Sigmoid colon (tissue), 6 donors: ENCODE measurements at regions not wholly inside any gene's neighbourhood (a gene's known extent, or its start where the extent isn't known, plus 50 kb on each side); places are given as distances from the start of the nearest gene placed in this dataset.

Experiments
- DNase-seq: peaks from one replicate; pipeline ENCODE4 v3.0.0-alpha.2; 2019
- H3K27ac ChIP-seq, 4 donors: fragments of 200-600 bp; sonication (generic); one replicate each; pipeline ENCODE4 v1.5.1; 2016 to 2019; ENCODE audit warnings: mild to moderate bottlenecking in 1 of 4
- H3K27me3 ChIP-seq, 3 donors: fragments of 200-600 bp; sonication (generic); one replicate each; pipeline ENCODE4 v1.5.1; 2019; ENCODE audit warnings: mild to moderate bottlenecking in 1 of 3
- H3K36me3 ChIP-seq, 4 donors: fragments of 200-600 bp; sonication (generic); one replicate each; pipeline ENCODE4 v1.5.1; 2016 to 2019
- H3K4me1 ChIP-seq, 4 donors: fragments of 200-600 bp; sonication (generic); one replicate each; pipeline ENCODE4 v1.5.1; 2017 to 2019
- H3K4me3 ChIP-seq, 4 donors: fragments of 200-600 bp; sonication (generic); one replicate each; pipeline ENCODE4 v1.5.1; 2017 to 2019; ENCODE audit warnings: mild to moderate bottlenecking in 2 of 4, moderate library complexity in 1 of 4
- H3K9me3 ChIP-seq, 4 donors: fragments of 200-600 bp in 3 of 4; sonication (generic) in 3 of 4; one replicate each; pipeline versions ENCODE4 v1.5.1 to v1.6.1; 2013 to 2019
- EP300 ChIP-seq, 4 donors: sonication (generic); formaldehyde crosslinking; IDR thresholded peaks; one replicate each; pipeline ENCODE4 v1.6.1; 2017; ENCODE audit warnings: antibody characterized with exemption in 4 of 4
- POLR2A ChIP-seq, 2 donors: fragments of 450-650 bp; IDR thresholded peaks; one replicate each; pipeline ENCODE4 v1.6.1; 2016; ENCODE audit warnings: antibody characterized with exemption in 2 of 2, mild to moderate bottlenecking in 2 of 2, moderate library complexity in 2 of 2
- POLR2AphosphoS5 ChIP-seq, 4 donors: sonication (generic); formaldehyde crosslinking; IDR thresholded peaks; one replicate each; pipeline ENCODE4 v1.6.1; 2017; ENCODE audit warnings: antibody characterized with exemption in 4 of 4
- WGBS, 2 donors: extraction: QIAGEN DNeasy Blood & Tissue Kit; methylation state at CpG; one replicate each; pipeline ENCODE4 v1.1.7; 2013; 5-methylcytosine and 5-hydroxymethylcytosine counted together
- intact Hi-C: fragments of 100-400 bp; cut with DNase I; formaldehyde crosslinking; loops from one replicate; pipeline ENCODE4 v1.15.1; 2023
- TF ChIP-seq, protein P1 (sequence below), 4 experiments: fragments of 450-650 bp in 3 of 4; fragments of 200-600 bp in 1 of 4; IDR thresholded peaks; one replicate each; pipeline ENCODE4 v1.5.1; 2016 to 2019; ENCODE audit warnings: antibody characterized with exemption in 4 of 4, mild to moderate bottlenecking in 3 of 4, moderate library complexity in 2 of 4
- donor health status: healthy with polysubstance abuse.
- donor health status: healthy.

DNA sequence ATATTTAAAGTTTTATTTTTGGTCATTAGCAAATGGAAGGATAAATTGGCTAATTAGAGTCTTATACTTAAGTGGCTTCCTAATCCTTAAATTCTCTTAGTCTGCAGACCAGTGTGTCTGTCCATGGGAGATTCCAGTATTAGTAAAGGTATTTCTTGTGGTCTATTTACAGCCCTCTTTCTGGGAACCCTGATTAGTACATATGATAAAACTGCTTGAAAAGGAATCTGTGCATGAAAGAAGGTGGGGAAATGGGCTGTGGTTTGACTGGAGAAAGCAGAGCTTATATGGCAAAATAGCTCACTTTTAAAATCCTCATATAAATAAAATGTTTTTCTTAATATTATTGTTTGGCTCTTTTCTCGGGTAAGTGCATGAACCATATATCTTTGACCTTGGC is 124.5 kb upstream of the RHOBTB1 start:
- TF ChIP-seq POLR2A (IDR thresholded peaks at IDR 0.05): no peak
- WGBS, 2 donors: 55 to 78% methylated on average over 1 of the region's 1 CpG
- DNase-seq: no peak
- H3K4me3 ChIP-seq: no peak overlapping the region
- H3K36me3 ChIP-seq: no peaks in the 10 kb centered on the region
- H3K9me3 ChIP-seq: no peaks in the 10 kb centered on the region
- intact Hi-C loops: no loop called here
- no peak overlapping the region for H3K27ac ChIP-seq
- no peaks in the 10 kb centered on the region for H3K4me1 ChIP-seq
- H3K27me3 ChIP-seq: no peaks in the 10 kb centered on the region

- Histone ChIP-seq H3K27ac (no peak overlapping the region), H3K27me3 (no peaks in the 10 kb centered on the region), H3K36me3 (no peaks in the 10 kb centered on the region), H3K9me3 (no peaks in the 10 kb centered on the region), H3K4me3 (no peak overlapping the region), H3K4me1 (peaks cover 0 to 4% (median 0%) of the 10 kb centered on the region in 4 donors)
- TF ChIP-seq POLR2AphosphoS5 (IDR thresholded peaks at IDR 0.05) (no peak), EP300 (IDR thresholded peaks at IDR 0.05) (no peak), POLR2A (IDR thresholded peaks at IDR 0.05) (no peak)
- TF ChIP-seq, protein P1, sequence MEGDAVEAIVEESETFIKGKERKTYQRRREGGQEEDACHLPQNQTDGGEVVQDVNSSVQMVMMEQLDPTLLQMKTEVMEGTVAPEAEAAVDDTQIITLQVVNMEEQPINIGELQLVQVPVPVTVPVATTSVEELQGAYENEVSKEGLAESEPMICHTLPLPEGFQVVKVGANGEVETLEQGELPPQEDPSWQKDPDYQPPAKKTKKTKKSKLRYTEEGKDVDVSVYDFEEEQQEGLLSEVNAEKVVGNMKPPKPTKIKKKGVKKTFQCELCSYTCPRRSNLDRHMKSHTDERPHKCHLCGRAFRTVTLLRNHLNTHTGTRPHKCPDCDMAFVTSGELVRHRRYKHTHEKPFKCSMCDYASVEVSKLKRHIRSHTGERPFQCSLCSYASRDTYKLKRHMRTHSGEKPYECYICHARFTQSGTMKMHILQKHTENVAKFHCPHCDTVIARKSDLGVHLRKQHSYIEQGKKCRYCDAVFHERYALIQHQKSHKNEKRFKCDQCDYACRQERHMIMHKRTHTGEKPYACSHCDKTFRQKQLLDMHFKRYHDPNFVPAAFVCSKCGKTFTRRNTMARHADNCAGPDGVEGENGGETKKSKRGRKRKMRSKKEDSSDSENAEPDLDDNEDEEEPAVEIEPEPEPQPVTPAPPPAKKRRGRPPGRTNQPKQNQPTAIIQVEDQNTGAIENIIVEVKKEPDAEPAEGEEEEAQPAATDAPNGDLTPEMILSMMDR (IDR thresholded peaks at IDR 0.05): no peak
- WGBS, 2 donors: 68 to 79% methylated on average over 4 of the region's 4 CpGs
- intact Hi-C loops: no loop called here
- no peak for DNase-seq
These were observed 123.8 kb upstream of the RHOBTB1 start for GRCh38 chr10:61067671-61068336.

- TF ChIP-seq EP300 (IDR thresholded peaks at IDR 0.05) (no peak), POLR2AphosphoS5 (IDR thresholded peaks at IDR 0.05) (no peak), POLR2A (IDR thresholded peaks at IDR 0.05) (no peak)
- TF ChIP-seq, protein P1 (IDR thresholded peaks at IDR 0.05): no peak
- intact Hi-C loops: no loop called here
- Histone ChIP-seq H3K27me3 (no peaks in the 10 kb centered on the region), H3K4me3 (no peak overlapping the region), H3K4me1 (peaks cover 0 to 7% (median 0%) of the 10 kb centered on the region in 4 donors), H3K27ac (no peak overlapping the region), H3K36me3 (no peaks in the 10 kb centered on the region), H3K9me3 (no peaks in the 10 kb centered on the region)
- no peak for DNase-seq
- WGBS, 2 donors: 49 to 70% methylated on average over 7 of the region's 7 CpGs
These were observed 122.8 kb upstream of the RHOBTB1 start for GRCh38 chr10:61066661-61067344.

GRCh38 chr10:61065051-61065450 is 121.1 kb upstream of the RHOBTB1 start:
- H3K27ac ChIP-seq: no peak overlapping the region
- no peaks in the 10 kb centered on the region for H3K36me3 ChIP-seq
- peaks cover 0 to 7% (median 0%) of the 10 kb centered on the region in 4 donors for H3K4me1 ChIP-seq
- WGBS, 2 donors: 81 to 85% methylated on average over 2 of the region's 2 CpGs
- no peak overlapping the region for H3K4me3 ChIP-seq
- intact Hi-C loops: no loop called here
- TF ChIP-seq EP300 (IDR thresholded peaks at IDR 0.05): no peak
- TF ChIP-seq, protein P1 (IDR thresholded peaks at IDR 0.05): no peak
- TF ChIP-seq POLR2AphosphoS5 (IDR thresholded peaks at IDR 0.05): no peak
- no peak for TF ChIP-seq POLR2A (IDR thresholded peaks at IDR 0.05)
- no peaks in the 10 kb centered on the region for H3K27me3 ChIP-seq
- no peaks in the 10 kb centered on the region for H3K9me3 ChIP-seq
- DNase-seq: no peak

GRCh38 chr10:61064356-61064755 is 120.4 kb upstream of the RHOBTB1 start:
- intact Hi-C loops: no loop called here
- no peak overlapping the region for H3K4me3 ChIP-seq
- H3K27me3 ChIP-seq: no peaks in the 10 kb centered on the region
- no peaks in the 10 kb centered on the region for H3K9me3 ChIP-seq
- H3K27ac ChIP-seq: no peak overlapping the region
- peaks cover 0 to 7% (median 0%) of the 10 kb centered on the region in 4 donors for H3K4me1 ChIP-seq
- TF ChIP-seq EP300 (IDR thresholded peaks at IDR 0.05) (no peak), POLR2AphosphoS5 (IDR thresholded peaks at IDR 0.05) (no peak), POLR2A (IDR thresholded peaks at IDR 0.05) (no peak)
- TF ChIP-seq, protein P1 (IDR thresholded peaks at IDR 0.05): no peak
- 93 to 96% methylated on average over 4 of the region's 4 CpGs for WGBS, 2 donors
- H3K36me3 ChIP-seq: no peaks in the 10 kb centered on the region
- no peak for DNase-seq
